ENCODE measurements at regions not wholly inside any gene's neighbourhood (a gene's known extent, or its start where the extent isn't known, plus 50 kb on each side); places are given as distances from the start of the nearest gene placed in this dataset.

DNA sequence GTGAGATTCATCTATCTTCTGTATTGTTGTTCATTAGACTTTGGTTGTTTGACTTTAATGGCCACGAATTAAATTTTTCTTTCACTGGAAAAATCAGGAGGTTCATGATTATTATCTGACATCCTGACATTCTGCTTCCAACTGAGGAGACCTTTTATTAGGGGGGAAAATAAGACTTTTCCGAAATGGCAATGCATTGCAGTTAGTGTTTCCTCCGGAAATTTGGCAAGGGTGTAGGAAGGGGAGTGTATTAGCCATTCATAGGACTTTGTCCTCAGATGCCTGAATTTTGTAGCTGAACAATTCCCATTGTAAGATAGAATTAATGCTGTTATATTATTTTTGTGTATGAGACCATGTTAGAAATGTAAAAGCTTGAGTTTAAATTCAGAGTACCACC is 450.6 kb upstream of the TGFBR2 start:
- no peak overlapping the region for H3K4me3 ChIP-seq

DNA sequence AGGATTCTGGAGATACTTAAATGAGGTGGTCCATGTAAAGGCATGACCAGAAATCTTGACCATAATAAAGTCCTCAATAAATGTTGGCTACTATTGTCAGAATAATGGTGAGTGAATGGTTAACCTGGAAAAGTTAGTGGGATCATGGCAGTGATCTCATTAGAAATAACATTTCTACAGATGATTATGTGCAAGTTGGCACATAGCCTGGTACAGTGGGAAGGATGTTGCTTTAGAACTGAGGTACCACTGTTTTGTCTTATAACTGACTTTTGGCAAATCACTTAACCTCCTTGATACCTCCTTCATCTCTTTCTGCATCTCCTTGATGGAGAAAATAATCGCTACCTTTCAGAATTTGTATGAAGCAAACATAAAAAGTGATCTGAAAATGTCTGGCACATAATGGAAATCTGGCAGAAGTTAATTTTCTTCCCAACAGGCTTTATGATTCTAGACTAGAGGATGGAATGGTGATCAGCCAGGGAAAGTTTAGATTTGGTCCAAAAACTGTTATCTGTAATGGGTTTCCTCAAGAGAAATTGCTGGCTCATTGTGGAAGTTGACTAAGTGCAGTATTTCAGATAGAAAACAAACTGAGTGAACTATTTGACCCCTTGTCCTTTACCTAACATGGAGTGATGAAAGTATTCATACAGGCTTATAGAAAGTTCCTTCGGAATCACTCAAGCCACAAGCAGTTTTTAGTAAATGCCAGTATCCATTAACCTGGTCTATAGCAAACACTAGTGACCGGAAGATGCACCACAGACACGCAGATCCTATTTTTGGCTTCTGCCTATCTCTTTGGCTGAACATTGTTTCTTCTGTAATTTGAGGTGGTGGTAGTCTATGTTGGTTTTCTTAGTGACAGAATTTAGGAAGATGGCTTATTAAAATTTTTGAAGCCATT is 449.6 kb upstream of the TGFBR2 start:
- Histone ChIP-seq H3K4me1 (ENCODE audit: insufficient read depth) (no peaks in the 10 kb centered on the region), H3K9me3 (no peaks in the 10 kb centered on the region), H3K36me3 (no peaks in the 10 kb centered on the region), H3K4me3 (no peak overlapping the region), H3K27ac (no peak overlapping the region), H3K27me3 (no peaks in the 10 kb centered on the region)
- no peak for TF ChIP-seq EP300 (IDR thresholded peaks at IDR 0.05)
- no peak for TF ChIP-seq POLR2A (IDR thresholded peaks at IDR 0.05)
- TF ChIP-seq, protein P1, sequence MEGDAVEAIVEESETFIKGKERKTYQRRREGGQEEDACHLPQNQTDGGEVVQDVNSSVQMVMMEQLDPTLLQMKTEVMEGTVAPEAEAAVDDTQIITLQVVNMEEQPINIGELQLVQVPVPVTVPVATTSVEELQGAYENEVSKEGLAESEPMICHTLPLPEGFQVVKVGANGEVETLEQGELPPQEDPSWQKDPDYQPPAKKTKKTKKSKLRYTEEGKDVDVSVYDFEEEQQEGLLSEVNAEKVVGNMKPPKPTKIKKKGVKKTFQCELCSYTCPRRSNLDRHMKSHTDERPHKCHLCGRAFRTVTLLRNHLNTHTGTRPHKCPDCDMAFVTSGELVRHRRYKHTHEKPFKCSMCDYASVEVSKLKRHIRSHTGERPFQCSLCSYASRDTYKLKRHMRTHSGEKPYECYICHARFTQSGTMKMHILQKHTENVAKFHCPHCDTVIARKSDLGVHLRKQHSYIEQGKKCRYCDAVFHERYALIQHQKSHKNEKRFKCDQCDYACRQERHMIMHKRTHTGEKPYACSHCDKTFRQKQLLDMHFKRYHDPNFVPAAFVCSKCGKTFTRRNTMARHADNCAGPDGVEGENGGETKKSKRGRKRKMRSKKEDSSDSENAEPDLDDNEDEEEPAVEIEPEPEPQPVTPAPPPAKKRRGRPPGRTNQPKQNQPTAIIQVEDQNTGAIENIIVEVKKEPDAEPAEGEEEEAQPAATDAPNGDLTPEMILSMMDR (IDR thresholded peaks at IDR 0.05), result no peak
- 71 to 88% (median 83%) methylated on average over 4 of the region's 4 CpGs for WGBS, 3 donors
- intact Hi-C loops (cut with DNase I), result no loop called here
- DNase-seq, result no peak

More for the DNA sequence above, 450.6 kb upstream of the TGFBR2 start:
- TF ChIP-seq EP300 (IDR thresholded peaks at IDR 0.05) (no peak), POLR2A (IDR thresholded peaks at IDR 0.05) (no peak)
- TF ChIP-seq, protein P1 (IDR thresholded peaks at IDR 0.05), result no peak
- Histone ChIP-seq H3K9me3 (no peaks in the 10 kb centered on the region), H3K4me1 (ENCODE audit: insufficient read depth) (no peaks in the 10 kb centered on the region), H3K27me3 (no peaks in the 10 kb centered on the region), H3K36me3 (no peaks in the 10 kb centered on the region), H3K27ac (no peak overlapping the region)
- no peak for DNase-seq
- WGBS, 3 donors, result 71 to 88% (median 73%) methylated on average over 3 of the region's 3 CpGs
- intact Hi-C loops (cut with DNase I), result no loop called here

DNA sequence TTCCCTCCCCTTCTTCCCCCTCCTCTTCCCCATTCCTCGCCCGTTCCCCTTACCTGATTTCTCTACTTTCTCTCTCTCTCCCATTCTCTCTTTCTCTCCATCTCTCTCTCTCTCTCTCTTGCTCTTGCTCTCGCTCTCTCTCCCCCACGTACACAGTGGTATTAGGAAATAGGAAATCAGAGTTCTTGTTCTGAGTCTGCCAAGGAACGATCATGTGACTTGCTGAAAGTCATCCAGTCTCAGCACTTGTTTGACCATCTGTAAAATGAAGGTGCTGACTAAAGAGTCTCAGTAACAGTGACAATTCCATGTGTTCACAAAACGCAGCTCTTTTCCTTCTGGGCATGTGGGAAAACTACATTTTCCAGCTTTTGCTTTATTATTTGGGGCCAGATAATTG is 445.0 kb upstream of the TGFBR2 start:
- DNase-seq, result peak in 1 of 5 donors; percentile 33
- H3K36me3 ChIP-seq, result no peaks in the 10 kb centered on the region
- WGBS, 3 donors, result 61 to 70% (median 66%) methylated on average over 6 of the region's 6 CpGs
- no peaks in the 10 kb centered on the region for H3K4me1 ChIP-seq (ENCODE audit: insufficient read depth)
- H3K27me3 ChIP-seq, result no peaks in the 10 kb centered on the region
- H3K27ac ChIP-seq, result no peak overlapping the region
- intact Hi-C loops (cut with DNase I), result no loop called here
- no peaks in the 10 kb centered on the region for H3K9me3 ChIP-seq
- no peak for TF ChIP-seq EP300 (IDR thresholded peaks at IDR 0.05)
- TF ChIP-seq, protein P1 (IDR thresholded peaks at IDR 0.05), result no peak
- H3K4me3 ChIP-seq, result no peak overlapping the region

DNA sequence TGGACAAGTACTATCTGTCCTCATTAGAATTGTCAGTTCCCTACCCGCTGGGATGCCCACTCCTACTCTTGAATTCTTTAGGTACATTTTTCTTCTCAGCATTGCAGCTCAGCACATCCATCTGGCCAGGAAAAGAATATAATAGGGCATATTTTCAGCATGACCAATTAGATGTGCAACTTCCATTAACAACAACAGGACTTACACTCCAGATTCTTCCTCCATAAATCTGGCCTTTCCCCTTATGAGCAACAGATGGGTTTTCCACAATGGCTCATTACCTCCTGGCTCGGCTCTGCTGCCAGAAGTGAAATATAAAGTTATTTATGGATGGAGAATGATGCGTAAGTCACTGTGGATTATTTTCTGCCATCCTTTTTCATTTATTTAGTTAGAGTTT is 443.8 kb upstream of the TGFBR2 start:
- Histone ChIP-seq H3K9me3 (no peaks in the 10 kb centered on the region), H3K4me3 (no peak overlapping the region), H3K4me1 (ENCODE audit: insufficient read depth) (no peaks in the 10 kb centered on the region), H3K27me3 (no peaks in the 10 kb centered on the region), H3K36me3 (no peaks in the 10 kb centered on the region), H3K27ac (no peak overlapping the region)
- TF ChIP-seq, protein P1 (IDR thresholded peaks at IDR 0.05), result no peak
- TF ChIP-seq POLR2A (IDR thresholded peaks at IDR 0.05) (no peak), EP300 (IDR thresholded peaks at IDR 0.05) (no peak)
- 66 to 86% (median 78%) methylated on average over 3 of the region's 3 CpGs for WGBS, 3 donors
- no peak for DNase-seq
- intact Hi-C loops (cut with DNase I), result no loop called here
